DND-41 (cell line): ENCODE measurements at regions not wholly inside any gene's neighbourhood (a gene's known extent, or its start where the extent isn't known, plus 50 kb on each side); places are given as distances from the start of the nearest gene placed in this dataset.

Source experiments
- ATAC-seq: fragments of 200-7000 bp; cut with Tn5 transposase; 3 replicates; pipeline ENCODE4 v1.9.1; 2021; ENCODE audit warnings: low read depth; ENCODE audit not compliant: insufficient read depth
- DNase-seq: peaks from one replicate; pipeline ENCODE4 v3.0.0-alpha.2; 2020
- H2AFZ ChIP-seq: 2 replicates; pipeline ENCODE4 v1.6.0; 2012; ENCODE audit warnings: low read depth, low read length
- H3K27ac ChIP-seq: 2 replicates; pipeline ENCODE4 v1.5.1; 2012; ENCODE audit warnings: low read length, inconsistent platforms
- H3K27me3 ChIP-seq: fragments of 200-600 bp; sonication (generic); 2 replicates; pipeline ENCODE4 v1.6.0; 2012; ENCODE audit warnings: low read length, mild to moderate bottlenecking, inconsistent platforms; ENCODE audit not compliant: insufficient read depth, poor library complexity
- H3K36me3 ChIP-seq: 2 replicates; pipeline ENCODE4 v1.5.1; 2012; ENCODE audit warnings: low read length, inconsistent platforms; ENCODE audit not compliant: insufficient read depth
- H3K4me1 ChIP-seq: 2 replicates; pipeline ENCODE4 v1.5.1; 2012; ENCODE audit warnings: mild to moderate bottlenecking, low read length; ENCODE audit not compliant: insufficient read depth
- H3K4me2 ChIP-seq: 2 replicates; pipeline ENCODE4 v1.6.0; 2012; ENCODE audit warnings: mild to moderate bottlenecking, moderate library complexity, low read length, inconsistent platforms; ENCODE audit not compliant: insufficient read depth
- H3K4me3 ChIP-seq, 2 experiments: fragments of 200-600 bp in 1 of 2; shearing (Covaris generic) in 1 of 2; 2 replicates each; pipeline ENCODE4 v1.5.1; 2012 to 2016; ENCODE audit warnings: inconsistent platforms in 2 of 2, low read length in 2 of 2, mild to moderate bottlenecking in 2 of 2, low read depth in 1 of 2, moderate library complexity in 1 of 2
- H3K79me2 ChIP-seq: 2 replicates; pipeline ENCODE4 v1.6.0; 2012; ENCODE audit warnings: low read length, inconsistent platforms; ENCODE audit not compliant: insufficient read depth
- H3K9ac ChIP-seq: 2 replicates; pipeline ENCODE4 v1.6.0; 2012; ENCODE audit warnings: low read depth, mild to moderate bottlenecking, inconsistent platforms, low read length, moderate library complexity
- H3K9me3 ChIP-seq: 2 replicates; pipeline ENCODE4 v1.5.1; 2012; ENCODE audit warnings: low read length, moderate library complexity, mild to moderate bottlenecking, inconsistent platforms; ENCODE audit not compliant: insufficient read depth, severe bottlenecking
- H4K20me1 ChIP-seq: 2 replicates; pipeline ENCODE4 v1.6.0; 2012; ENCODE audit warnings: low read length; ENCODE audit not compliant: insufficient read depth
- EZH2 ChIP-seq: IDR thresholded peaks from 3 replicates; pipeline ENCODE4 v1.6.1; 2012; ENCODE audit warnings: borderline replicate concordance, low read depth, mild to moderate bottlenecking, moderate library complexity, low read length, inconsistent platforms; ENCODE audit not compliant: severe bottlenecking
- TF ChIP-seq, protein P1 (sequence below): IDR thresholded peaks from 2 replicates; pipeline ENCODE4 v1.5.1; 2012; ENCODE audit warnings: borderline replicate concordance, low read length, moderate library complexity, mild to moderate bottlenecking; ENCODE audit not compliant: poor library complexity, severe bottlenecking; ENCODE audit errors: extremely low read depth

DNA sequence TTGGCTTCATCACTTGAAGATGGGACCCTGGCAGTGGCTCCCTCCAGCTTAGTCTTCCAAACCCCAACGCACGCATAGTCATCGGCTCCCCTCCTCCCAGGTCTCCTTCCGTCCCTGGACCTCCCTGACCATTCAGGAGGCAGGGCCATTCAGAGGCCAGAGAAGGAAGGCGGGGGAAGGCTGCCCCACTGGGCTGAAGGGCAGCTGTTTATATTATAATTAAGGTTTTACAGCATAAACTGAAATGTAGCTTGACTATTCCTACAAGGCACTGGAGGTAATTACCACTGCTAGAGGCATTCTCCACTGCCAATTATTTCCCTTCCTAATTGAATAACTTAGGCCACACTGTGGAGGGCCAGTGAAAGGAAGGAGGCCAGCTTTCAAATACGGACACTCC, 170.6 kb upstream of the PROX1 start:
- Histone ChIP-seq H3K36me3 (no peaks in the 10 kb centered on the region), H3K79me2 (no peaks in the 10 kb centered on the region), H3K4me2 (no peak overlapping the region), H4K20me1 (no peaks in the 10 kb centered on the region), H3K4me3 (no peak overlapping the region), H2AFZ (no peak overlapping the region), H3K27ac (no peak overlapping the region), H3K9ac (no peak overlapping the region), H3K27me3 (no peaks in the 10 kb centered on the region), H3K9me3 (no peaks in the 10 kb centered on the region), H3K4me1 (no peaks in the 10 kb centered on the region)
- ATAC-seq (no peak), DNase-seq (no peak)
- TF ChIP-seq, protein P1, sequence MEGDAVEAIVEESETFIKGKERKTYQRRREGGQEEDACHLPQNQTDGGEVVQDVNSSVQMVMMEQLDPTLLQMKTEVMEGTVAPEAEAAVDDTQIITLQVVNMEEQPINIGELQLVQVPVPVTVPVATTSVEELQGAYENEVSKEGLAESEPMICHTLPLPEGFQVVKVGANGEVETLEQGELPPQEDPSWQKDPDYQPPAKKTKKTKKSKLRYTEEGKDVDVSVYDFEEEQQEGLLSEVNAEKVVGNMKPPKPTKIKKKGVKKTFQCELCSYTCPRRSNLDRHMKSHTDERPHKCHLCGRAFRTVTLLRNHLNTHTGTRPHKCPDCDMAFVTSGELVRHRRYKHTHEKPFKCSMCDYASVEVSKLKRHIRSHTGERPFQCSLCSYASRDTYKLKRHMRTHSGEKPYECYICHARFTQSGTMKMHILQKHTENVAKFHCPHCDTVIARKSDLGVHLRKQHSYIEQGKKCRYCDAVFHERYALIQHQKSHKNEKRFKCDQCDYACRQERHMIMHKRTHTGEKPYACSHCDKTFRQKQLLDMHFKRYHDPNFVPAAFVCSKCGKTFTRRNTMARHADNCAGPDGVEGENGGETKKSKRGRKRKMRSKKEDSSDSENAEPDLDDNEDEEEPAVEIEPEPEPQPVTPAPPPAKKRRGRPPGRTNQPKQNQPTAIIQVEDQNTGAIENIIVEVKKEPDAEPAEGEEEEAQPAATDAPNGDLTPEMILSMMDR: no peak
- no peak for TF ChIP-seq EZH2

DNA sequence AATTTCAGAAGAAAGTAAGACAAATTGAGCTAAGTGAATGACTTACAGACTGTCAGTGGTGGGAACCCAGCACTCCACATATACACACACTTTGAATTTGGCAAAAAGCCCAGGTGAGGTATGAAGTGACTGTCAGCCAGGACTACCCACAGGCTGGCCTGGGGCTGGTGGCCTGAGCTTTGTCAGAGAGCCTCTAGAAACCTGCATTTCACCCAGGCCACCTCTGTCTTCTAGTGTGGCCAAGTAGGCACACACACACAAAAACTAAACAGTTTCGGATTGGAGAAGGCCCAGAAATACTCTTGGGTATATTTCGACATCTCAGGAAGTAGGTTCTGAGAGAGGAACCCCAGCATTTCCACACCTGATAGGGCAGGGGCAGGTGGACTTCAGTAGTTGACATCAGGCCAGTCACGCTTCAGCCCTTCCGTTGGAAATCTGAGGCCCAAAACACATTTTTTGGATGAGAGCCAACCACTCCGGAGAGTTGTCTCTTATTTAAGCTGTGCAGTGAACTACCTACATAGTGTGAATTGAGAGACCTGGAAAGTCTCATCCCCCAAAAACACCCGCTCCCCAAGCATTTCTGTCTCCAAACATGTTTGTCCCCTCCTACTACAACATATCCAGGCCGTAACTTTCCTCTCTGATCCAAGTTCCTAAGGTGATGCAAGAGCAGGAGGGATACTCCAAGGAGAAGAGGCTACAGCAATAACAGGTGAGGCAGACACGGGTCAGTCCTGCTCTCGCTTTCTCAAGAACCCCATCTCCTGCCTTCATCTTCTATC, 167.2 kb upstream of the PROX1 start:
- H3K4me1 ChIP-seq: no peaks in the 10 kb centered on the region
- ATAC-seq (peak; percentile 39; the same call in 2 of the 3 replicates), DNase-seq (no peak)
- H3K4me3 ChIP-seq: no peak overlapping the region
- no peaks in the 10 kb centered on the region for H3K36me3 ChIP-seq
- no peak overlapping the region for H2AFZ ChIP-seq
- H3K79me2 ChIP-seq: no peaks in the 10 kb centered on the region
- H3K9me3 ChIP-seq: no peaks in the 10 kb centered on the region
- TF ChIP-seq, protein P1: no peak
- no peak for TF ChIP-seq EZH2
- no peak overlapping the region for H3K27ac ChIP-seq
- no peak overlapping the region for H3K9ac ChIP-seq
- no peaks in the 10 kb centered on the region for H4K20me1 ChIP-seq
- no peak overlapping the region for H3K4me2 ChIP-seq
- H3K27me3 ChIP-seq: no peaks in the 10 kb centered on the region

DNA sequence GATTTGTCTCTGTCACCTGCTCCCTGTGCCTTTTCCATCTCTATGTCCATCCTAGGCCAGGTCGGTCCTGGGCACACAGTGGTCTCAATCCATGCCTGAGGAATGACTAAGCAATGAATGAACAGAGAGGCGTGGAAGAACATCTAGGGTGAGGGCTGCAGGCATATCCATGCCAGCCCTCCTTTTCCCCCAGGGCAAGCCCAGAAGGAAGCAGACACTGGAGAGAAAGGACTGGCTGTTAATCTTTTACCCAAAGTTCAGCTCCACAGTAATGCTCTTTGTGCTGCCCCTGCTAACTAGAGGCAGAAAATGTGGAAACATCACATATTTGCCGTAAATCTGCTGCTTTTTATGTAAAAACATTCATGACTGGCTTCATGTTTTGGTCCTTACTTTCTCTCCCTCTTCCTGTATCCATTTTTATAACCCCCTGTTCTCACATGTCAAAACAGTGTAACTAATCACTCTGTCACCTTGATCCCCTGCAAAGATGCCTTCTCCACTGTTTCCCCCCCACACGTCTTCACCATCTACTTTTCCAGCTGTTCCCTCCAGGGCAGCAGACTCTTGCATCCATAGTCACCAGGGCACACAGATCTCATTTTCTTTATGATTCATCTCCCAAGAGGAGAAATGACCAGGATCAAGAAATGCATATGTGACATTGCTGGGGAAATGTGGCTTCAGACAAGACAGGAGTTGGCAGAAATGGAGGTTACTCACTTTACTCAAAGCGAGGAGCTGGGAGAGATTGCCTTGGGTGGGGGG, 166.4 kb upstream of the PROX1 start:
- Histone ChIP-seq H3K36me3 (no peaks in the 10 kb centered on the region), H2AFZ (no peak overlapping the region), H3K9ac (no peak overlapping the region), H3K4me2 (no peak overlapping the region), H3K27me3 (no peaks in the 10 kb centered on the region), H3K9me3 (no peaks in the 10 kb centered on the region), H3K4me1 (no peaks in the 10 kb centered on the region), H3K27ac (no peak overlapping the region), H3K4me3 (no peak overlapping the region), H4K20me1 (no peaks in the 10 kb centered on the region), H3K79me2 (no peaks in the 10 kb centered on the region)
- DNase-seq (no peak), ATAC-seq (no peak)
- TF ChIP-seq, protein P1: no peak
- no peak for TF ChIP-seq EZH2
